HepG2 (cell line): ENCODE measurements at regions not wholly inside any gene's neighbourhood (a gene's known extent, or its start where the extent isn't known, plus 50 kb on each side); places are given as distances from the start of the nearest gene placed in this dataset.

Experiments
- ATAC-seq: fragments of 200-7000 bp; cut with Tn5 transposase; 3 replicates; pipeline ENCODE4 v1.9.1; 2020; ENCODE audit warnings: mild to moderate bottlenecking, moderate library complexity
- BruUV-seq: library from RNA; stranded (reverse); fragments of 400-500 nt; replicated peaks from 2 replicates; lab custom pipeline; 2021; lab: Mats Ljungman, UMichigan
- CTCF ChIA-PET: fragments of 300-600 bp; formaldehyde crosslinking; extraction: SDS; loops from one replicate; lab custom pipeline; 2021; ENCODE audit warnings: low total read pairs, inconsistent platforms, low intra/inter-chr PET ratio; lab: Yijun Ruan, JAX
- POLR2A ChIA-PET: fragments of 350-600 bp; sonication (Branson Sonifier 250); formaldehyde crosslinking; loops from one replicate; lab custom pipeline; 2020; ENCODE audit warnings: antibody characterized with exemption, inconsistent platforms; lab: Yijun Ruan, JAX
- DNase-seq: peaks from one replicate; pipeline ENCODE4 v3.0.0-alpha.2; 2015; ENCODE audit warnings: low spot score
- FAIRE-seq: peaks from 3 replicates; lab custom pipeline; 2011; peaks lifted over from hg19 to GRCh38; lab: Jason Lieb, UNC
- H2AFZ ChIP-seq: one replicate; pipeline ENCODE4 v1.6.1; 2011; ENCODE audit warnings: low read length, inconsistent platforms
- H3K27ac ChIP-seq: fragments of 300-600 bp; 3 replicates; pipeline ENCODE4 v1.8.0; 2011; ENCODE audit warnings: mixed run types, mild to moderate bottlenecking, mixed read lengths, low read length, inconsistent platforms; ENCODE audit not compliant: insufficient read depth; ENCODE audit errors: extremely low read length
- H3K27me3 ChIP-seq, 2 experiments: fragments of 200-600 bp in 1 of 2; 2 replicates in 1 of 2; 3 replicates in 1 of 2; pipeline versions ENCODE4 v1.6.0 to v1.8.0; 2011; ENCODE audit warnings: low read length in 2 of 2, mild to moderate bottlenecking in 2 of 2, moderate library complexity in 2 of 2, inconsistent platforms in 1 of 2; ENCODE audit not compliant: insufficient read depth in 2 of 2, control insufficient read depth in 1 of 2
- H3K36me3 ChIP-seq, 2 experiments: fragments of 200-600 bp in 1 of 2; replicated peaks in 1 of 2; 2 replicates in 1 of 2; 3 replicates in 1 of 2; pipeline versions ENCODE4 v1.5.1 to v1.8.0; 2011; ENCODE audit warnings: low read length in 2 of 2, inconsistent platforms in 1 of 2; ENCODE audit not compliant: insufficient read depth in 2 of 2, control insufficient read depth in 1 of 2
- H3K4me1 ChIP-seq: 2 replicates; pipeline ENCODE4 v1.5.1; 2012; ENCODE audit warnings: low read length, inconsistent platforms; ENCODE audit not compliant: insufficient read depth
- H3K4me2 ChIP-seq: 2 replicates; pipeline ENCODE4 v1.6.0; 2011; ENCODE audit warnings: low read depth, low read length, inconsistent platforms
- H3K4me3 ChIP-seq, 3 experiments: fragments of 200-600 bp in 1 of 3; sonication (generic), shearing (Covaris generic) in 1 of 3; replicated peaks in 1 of 3; 2 replicates each; pipeline ENCODE4 v1.5.1; 2011 to 2016; ENCODE audit warnings: low read length in 3 of 3, inconsistent platforms in 2 of 3, low read depth in 2 of 3, mild to moderate bottlenecking in 2 of 3, control low read depth in 1 of 3, mixed read lengths in 1 of 3; ENCODE audit not compliant: insufficient read depth in 1 of 3
- H3K79me2 ChIP-seq: one replicate; pipeline ENCODE4 v1.6.1; 2011; ENCODE audit warnings: low read length, inconsistent platforms; ENCODE audit not compliant: insufficient read depth
- H3K9ac ChIP-seq: 2 replicates; pipeline ENCODE4 v1.6.0; 2011; ENCODE audit warnings: mild to moderate bottlenecking, low read depth, low read length, inconsistent platforms; ENCODE audit not compliant: insufficient read depth
- H3K9me3 ChIP-seq: 2 replicates; pipeline ENCODE4 v1.5.1; 2012; ENCODE audit warnings: mild to moderate bottlenecking, low read length
- H4K20me1 ChIP-seq: 2 replicates; pipeline ENCODE4 v1.6.0; 2011; ENCODE audit warnings: inconsistent platforms, mild to moderate bottlenecking, low read length, moderate library complexity; ENCODE audit not compliant: insufficient read depth
- MNT ChIP-seq: fragments of 450-650 bp; IDR thresholded peaks from 2 replicates; pipeline ENCODE4 v1.6.1; 2016
- WGBS: methylation state at CpG from one replicate; pipeline ENCODE4 v1.1.6; 2017; ENCODE audit warnings: low lambda C conversion rate; 5-methylcytosine and 5-hydroxymethylcytosine counted together
- in situ Hi-C: cut with HindIII; loops from 2 replicates; pipeline ENCODE4 v1.10.0; 2017; ENCODE audit warnings: low pct_unique_long_range_greater_than_20kb; ENCODE audit not compliant: extremely low pct_ligation_motif_present
- intact Hi-C: fragments of 100-400 bp; cut with micrococcal nuclease; formaldehyde crosslinking; loops from one replicate; pipeline ENCODE4 v1.10.0; 2022; ENCODE audit not compliant: unreplicated experiment
- TF ChIP-seq, protein P1 (sequence below): sonication (generic); formaldehyde crosslinking; IDR thresholded peaks from 2 replicates; pipeline ENCODE4 v1.4.0; 2020; ENCODE audit warnings: missing genetic modification reagents
- TF ChIP-seq, protein P2 (sequence below): sonication (generic); formaldehyde crosslinking; IDR thresholded peaks from 2 replicates; pipeline ENCODE4 v1.5.0; 2020; ENCODE audit warnings: missing genetic modification reagents

- no peak overlapping the region for H3K4me2 ChIP-seq
- 0% methylated on average over 1 of the region's 1 CpG for WGBS
- BruUV-seq: no TSS peak
- CTCF ChIA-PET: no interaction called here
- in situ Hi-C loops (no loop called here), intact Hi-C loops (no loop called here)
- no peaks in the 10 kb centered on the region for H3K4me1 ChIP-seq
- no peaks in the 10 kb centered on the region for H3K27me3 ChIP-seq
- no peaks in the 10 kb centered on the region for H3K9me3 ChIP-seq
- no peak overlapping the region for H3K4me3 ChIP-seq
- no peak for DNase-seq
- ATAC-seq: no peak
- no peaks in the 10 kb centered on the region for H3K79me2 ChIP-seq
- no peaks in the 10 kb centered on the region for H3K36me3 ChIP-seq
- TF ChIP-seq, protein P1, sequence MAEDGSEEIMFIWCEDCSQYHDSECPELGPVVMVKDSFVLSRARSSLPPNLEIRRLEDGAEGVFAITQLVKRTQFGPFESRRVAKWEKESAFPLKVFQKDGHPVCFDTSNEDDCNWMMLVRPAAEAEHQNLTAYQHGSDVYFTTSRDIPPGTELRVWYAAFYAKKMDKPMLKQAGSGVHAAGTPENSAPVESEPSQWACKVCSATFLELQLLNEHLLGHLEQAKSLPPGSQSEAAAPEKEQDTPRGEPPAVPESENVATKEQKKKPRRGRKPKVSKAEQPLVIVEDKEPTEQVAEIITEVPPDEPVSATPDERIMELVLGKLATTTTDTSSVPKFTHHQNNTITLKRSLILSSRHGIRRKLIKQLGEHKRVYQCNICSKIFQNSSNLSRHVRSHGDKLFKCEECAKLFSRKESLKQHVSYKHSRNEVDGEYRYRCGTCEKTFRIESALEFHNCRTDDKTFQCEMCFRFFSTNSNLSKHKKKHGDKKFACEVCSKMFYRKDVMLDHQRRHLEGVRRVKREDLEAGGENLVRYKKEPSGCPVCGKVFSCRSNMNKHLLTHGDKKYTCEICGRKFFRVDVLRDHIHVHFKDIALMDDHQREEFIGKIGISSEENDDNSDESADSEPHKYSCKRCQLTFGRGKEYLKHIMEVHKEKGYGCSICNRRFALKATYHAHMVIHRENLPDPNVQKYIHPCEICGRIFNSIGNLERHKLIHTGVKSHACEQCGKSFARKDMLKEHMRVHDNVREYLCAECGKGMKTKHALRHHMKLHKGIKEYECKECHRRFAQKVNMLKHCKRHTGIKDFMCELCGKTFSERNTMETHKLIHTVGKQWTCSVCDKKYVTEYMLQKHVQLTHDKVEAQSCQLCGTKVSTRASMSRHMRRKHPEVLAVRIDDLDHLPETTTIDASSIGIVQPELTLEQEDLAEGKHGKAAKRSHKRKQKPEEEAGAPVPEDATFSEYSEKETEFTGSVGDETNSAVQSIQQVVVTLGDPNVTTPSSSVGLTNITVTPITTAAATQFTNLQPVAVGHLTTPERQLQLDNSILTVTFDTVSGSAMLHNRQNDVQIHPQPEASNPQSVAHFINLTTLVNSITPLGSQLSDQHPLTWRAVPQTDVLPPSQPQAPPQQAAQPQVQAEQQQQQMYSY (CRISPR knock-in tag): no peak
- 0 out of 2 replicates have a peak, but pooled peaks have one; percentile 24 for TF ChIP-seq MNT
- TF ChIP-seq, protein P2, sequence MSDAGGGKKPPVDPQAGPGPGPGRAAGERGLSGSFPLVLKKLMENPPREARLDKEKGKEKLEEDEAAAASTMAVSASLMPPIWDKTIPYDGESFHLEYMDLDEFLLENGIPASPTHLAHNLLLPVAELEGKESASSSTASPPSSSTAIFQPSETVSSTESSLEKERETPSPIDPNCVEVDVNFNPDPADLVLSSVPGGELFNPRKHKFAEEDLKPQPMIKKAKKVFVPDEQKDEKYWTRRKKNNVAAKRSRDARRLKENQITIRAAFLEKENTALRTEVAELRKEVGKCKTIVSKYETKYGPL: no peak
- no peak overlapping the region for H3K9ac ChIP-seq
- POLR2A ChIA-PET: no interaction called here
- H4K20me1 ChIP-seq: no peaks in the 10 kb centered on the region
- no peak overlapping the region for H2AFZ ChIP-seq
- no peak for FAIRE-seq
- no peak overlapping the region for H3K27ac ChIP-seq
These were observed 670.7 kb upstream of the CITED2 start for GRCh38 chr6:140045116-140045515.
